SHP77 treated with DMSO at 0.1 percent for 48 hours (cell line): ENCODE measurements at regions not wholly inside any gene's neighbourhood (a gene's known extent, or its start where the extent isn't known, plus 50 kb on each side); places are given as distances from the start of the nearest gene placed in this dataset.
"Not testable (repeated sequence)": the region's sequence is repeated elsewhere in the genome, so short reads cannot be mapped to it uniquely, and the experiment has no call there.

Source experiments
- DNase-seq: peaks from one replicate; lab custom pipeline; 2025; lab: John Stamatoyannopoulos, UW

DNA sequence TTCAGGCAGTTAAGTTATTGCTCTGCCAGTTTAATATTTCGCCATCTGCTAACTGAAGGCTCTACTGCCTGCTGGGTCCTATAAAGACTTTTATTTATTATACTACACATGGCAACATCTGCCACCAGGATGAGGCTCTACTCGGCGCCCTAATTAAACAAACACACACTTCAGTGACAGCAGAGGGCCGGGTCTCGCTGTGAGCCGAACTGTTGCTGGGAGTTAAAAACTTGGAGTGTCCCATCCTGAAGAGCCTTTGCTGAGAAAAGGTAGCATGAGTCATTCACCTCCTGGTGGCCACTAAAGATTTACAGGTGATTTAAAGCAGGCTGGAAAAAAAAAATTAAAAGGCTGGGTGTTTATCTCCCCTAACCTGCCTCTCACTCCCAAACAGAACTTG lies 183.7 kb downstream of the NPIPA8 start:
- not testable (repeated sequence) for DNase-seq

DNA sequence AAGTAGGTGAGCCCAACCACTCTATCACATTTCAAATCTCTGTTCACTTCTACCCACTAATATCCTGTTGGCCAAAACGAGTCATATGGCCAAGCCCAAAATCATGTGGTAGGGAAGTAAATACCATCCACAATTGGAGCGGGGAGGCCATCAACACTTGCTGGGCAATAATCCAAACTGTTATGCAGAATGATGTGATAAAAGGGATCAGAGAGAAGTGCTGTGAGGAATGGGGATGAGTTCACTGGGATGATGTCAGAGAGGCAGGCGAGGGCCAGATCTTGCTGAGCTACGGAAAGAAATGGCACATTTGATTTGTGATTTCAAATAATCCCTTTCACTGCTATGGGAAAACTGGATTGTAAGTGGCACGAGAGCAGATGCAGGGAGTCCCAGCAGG lies 188.4 kb downstream of the NPIPA8 start:
- not testable (repeated sequence) for DNase-seq

DNA sequence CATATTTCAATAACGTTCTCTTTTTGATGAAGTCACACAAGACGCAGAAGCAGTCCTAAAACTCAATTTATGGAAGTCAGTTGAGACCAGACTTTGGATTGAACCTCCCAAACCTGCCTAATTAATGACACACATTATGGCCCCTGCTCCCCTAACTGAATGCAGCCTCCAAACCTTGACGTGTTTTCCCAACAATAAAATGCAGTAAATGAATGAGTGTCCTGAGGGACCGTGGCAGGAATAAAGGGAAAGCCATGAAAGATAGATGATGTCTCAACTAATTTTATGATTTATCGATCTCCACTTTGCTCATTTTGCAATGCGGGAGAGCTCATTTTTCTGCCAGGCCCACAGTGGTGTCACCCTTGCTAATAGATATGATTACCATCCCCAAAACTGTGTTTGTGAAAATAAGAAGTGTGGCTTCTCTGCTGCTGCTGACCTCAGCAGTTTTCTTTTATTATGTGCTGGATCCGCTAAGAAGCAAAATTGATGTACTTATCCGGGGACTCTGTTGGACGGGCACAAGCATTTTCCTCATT lies 189.9 kb downstream of the NPIPA8 start:
- DNase-seq, result not testable (repeated sequence)

DNA sequence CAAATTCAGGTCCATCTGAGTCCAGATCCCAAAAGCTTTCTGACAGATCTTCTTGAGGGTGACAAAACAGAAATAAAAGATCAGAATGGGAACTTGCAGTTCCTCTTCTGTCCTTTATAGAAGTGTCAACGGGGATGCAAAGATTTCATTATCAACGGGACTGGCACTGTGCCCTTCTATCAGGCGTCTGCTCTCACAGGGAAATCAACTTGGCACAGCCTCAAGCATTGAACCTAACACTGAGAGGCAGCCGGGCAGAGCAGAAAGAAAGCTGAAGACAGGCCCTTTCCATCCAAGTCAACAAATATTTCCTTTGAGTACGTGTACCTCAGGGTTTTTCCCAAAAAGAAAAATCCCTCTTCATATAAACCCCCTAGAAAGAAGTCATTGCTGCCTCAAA lies 194.5 kb downstream of the NPIPA8 start:
- DNase-seq, result not testable (repeated sequence)

DNA sequence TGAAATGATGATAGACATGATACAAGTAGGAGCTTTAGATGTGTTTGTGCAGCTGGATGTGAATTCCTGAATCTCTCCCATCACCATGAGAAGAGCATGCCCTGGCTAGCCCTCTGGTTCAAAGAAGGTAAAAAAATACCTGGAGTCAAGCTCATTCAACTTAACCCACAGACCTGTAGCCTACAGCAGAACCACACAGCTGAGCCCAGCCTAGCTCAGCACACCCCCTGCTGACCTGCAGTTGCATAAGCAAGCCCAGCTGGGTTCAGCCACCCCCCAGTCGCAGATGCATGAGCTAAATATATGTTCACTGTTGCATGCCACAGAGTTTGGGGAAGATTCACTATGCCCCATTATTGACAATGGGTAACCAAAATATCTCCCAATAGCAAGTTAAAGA lies 200.2 kb downstream of the NPIPA8 start:
- DNase-seq, result not testable (repeated sequence)

DNA sequence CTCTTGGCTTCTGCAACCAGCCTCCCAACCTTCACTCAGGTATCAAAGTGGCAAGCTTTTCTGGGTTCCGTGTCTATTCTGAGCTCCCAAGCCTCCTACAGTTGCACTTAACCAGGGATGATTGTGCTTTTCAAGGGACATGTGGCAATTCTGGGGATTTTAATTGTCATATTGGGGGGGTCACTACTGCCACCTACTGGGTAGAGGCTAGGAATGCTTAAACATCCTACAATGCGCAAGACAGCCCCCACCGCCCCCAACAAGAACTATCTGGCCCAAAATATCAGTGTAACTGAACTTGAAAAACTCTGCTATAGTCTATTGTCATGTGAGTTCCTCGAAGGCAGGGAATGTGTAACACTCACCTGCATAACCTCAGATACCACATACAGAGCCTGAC lies 201.5 kb downstream of the NPIPA8 start:
- DNase-seq, result not testable (repeated sequence)

DNA sequence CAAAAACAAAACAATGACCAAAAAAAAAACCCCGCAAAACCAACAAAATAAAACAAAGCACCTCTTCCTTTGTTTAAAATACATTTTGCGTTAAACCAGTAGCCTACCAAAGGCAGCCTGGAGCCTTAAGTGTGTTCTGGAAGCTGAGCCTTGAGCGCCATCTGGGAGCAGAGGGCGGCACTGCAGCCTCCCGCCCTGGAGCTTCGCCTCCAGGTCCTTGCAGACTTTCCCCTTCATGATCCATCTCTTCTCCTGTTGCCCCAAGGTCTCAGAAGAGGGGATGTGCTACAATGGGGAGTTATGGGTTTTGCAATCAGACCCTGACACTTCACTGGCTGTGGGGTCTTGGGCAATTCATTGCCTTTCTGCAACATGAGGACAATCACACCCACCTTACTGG lies 204.9 kb downstream of the NPIPA8 start:
- DNase-seq, result not testable (repeated sequence)

DNA sequence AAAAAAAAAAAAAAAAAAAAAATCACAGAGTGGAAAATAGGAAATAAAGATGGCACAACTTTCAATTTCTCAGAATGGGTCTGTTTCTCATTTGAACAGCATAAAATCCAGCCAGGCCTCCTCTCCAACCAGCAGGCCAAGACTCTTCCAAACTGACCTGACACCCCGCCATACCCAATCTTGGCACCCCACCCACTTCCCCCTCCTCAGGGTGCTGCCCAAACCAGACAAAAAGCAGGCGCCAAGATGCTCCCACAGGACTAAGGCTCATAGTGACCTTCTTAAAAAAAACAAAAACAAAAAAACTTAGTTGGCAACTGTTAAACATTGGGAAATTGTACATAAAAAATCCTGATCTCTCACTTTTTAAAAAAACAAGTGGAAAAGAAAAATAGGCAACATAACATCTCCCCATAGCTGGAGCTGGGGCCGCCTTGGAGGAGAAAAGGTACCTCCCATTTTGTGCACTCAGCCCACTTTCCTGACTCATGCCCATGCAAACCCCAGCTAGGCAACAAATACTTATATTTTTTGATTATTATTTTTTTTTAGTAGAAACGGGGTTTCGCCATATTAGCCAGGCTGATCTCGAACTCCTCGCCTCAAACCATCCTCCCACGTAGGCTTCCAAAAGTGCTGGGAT lies 205.9 kb downstream of the NPIPA8 start:
- DNase-seq, result not testable (repeated sequence)

DNA sequence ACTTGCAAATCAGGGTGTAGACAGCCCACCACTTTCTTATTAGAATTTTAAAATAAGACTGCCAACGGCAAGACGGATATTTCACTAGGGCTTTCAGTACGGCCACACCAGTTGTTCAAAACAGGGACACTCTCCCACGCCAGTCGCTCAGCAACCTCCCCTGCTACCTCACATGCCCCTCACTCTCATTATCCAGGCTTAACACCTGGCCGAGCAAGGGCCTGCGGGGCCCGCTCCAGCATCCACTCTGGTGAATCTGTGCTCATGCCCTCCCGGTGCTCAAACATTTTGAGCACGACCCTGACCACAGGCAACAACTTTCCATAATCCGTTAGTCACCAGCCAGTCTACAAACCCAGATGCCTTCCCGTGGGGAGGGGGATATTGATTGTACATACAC lies 209.5 kb downstream of the NPIPA8 start:
- DNase-seq, result not testable (repeated sequence)

DNA sequence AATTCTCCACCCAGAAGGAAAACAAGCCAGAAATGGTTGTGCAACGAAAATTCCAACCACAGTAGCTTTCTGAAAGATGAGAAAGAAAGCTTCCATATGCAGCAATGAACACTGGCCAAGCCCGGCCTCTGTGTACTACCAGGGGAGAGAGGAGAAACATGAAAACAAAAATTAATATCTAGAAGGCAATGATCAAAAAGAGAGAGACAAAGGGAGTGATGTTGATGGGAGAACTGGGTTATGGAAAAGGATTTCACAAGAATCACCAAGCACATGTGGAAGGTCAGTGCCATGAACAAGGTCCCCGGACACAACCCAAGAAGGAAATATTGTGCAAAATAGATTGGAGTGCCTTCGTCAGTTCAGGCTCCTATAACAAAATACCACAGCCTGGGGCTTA lies 217.4 kb downstream of the NPIPA8 start:
- DNase-seq, result not testable (repeated sequence)

DNA sequence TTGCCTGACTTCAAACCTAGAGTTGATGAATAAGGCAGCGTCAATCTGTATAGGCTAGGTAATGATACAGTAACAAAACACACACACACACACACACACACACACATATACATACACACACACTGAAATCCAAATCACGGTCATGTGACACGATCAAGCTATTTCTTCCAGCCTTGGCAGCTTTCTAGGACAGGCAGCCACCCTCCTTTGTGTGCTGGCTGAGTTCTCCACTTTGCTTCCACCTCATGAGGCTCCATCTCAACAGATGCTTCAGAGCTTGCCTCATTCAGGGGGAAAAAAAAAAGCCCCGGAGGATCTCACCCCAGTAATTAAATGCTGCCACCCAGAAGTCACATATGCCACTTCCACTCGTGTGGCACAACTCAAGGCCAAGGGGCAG lies 217.9 kb downstream of the NPIPA8 start:
- DNase-seq, result not testable (repeated sequence)

DNA sequence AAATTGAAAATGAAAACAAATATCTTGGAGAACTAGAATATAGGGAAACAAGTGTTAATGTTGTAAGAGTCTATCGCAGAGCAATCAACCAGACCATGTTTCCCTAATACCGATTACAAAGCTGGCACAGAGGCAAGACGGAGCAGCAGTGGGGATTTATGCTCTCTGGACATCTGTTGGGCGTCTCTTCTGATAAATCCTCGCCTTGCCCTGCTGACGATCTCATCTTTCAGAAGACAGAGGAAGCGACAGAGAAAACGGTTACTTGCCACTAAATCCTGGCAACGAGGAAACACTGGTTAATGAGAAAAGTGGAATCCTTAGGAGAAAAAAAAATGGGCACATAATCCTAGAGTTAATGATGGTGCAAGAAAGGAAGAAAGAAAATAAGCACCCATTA lies 218.5 kb downstream of the NPIPA8 start:
- not testable (repeated sequence) for DNase-seq

DNA sequence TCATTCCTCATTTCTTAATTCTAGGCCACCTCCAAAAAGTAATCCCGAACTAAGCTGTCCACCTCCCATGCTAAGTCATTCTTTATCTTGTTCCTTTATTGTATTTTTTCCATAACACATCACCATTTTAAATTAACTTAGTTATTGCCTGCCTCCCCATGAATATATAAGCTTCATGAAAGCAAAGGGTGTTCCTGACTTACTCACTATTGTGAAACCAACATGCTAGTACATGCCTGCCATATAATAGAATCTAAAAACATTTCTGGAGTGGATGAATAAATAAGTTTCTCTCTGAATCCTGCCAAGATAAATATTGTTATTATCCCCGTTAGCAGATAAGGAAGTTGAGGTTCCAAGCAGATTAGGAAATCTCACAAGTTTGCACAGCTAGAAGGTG lies 232.1 kb downstream of the NPIPA8 start:
- DNase-seq, result not testable (repeated sequence)

DNA sequence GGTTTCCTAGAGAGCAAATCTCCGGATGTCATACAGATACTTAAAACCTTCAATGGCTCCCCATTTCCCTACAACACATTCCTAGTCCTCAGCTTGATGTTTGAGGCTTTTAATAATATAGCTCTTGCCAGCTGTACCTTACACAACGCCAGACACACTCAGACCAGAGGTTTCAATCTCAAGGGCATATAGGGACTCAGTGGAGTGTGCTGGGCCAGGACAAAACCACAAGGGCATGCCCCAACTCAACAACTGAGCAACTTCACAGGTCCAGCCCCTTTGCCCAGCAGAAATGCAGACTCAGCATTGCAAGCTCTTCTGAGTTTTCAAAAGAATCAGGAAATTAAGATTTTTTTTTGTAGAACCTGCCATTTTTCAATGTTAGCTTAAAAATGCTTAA lies 235.5 kb downstream of the NPIPA8 start:
- DNase-seq, result not testable (repeated sequence)

DNA sequence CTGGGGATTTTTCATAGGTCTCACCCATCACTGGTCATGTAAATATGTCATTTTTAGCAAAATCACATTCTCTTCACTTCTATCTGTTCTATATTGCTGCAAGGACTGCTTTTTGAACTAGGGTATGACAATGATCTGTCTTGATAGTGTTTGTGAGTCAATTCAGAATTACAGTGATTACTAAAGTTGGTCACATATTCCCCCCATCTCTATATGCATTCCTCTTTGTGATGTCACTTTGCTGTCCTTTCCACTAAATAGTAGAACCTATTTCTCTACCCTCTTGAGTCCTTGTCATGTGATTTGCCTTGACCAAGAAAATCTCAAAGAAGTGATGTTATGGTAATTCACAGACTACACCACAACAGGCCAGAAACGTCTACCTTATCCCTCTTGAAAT lies 243.9 kb downstream of the NPIPA8 start:
- DNase-seq, result not testable (repeated sequence)

DNA sequence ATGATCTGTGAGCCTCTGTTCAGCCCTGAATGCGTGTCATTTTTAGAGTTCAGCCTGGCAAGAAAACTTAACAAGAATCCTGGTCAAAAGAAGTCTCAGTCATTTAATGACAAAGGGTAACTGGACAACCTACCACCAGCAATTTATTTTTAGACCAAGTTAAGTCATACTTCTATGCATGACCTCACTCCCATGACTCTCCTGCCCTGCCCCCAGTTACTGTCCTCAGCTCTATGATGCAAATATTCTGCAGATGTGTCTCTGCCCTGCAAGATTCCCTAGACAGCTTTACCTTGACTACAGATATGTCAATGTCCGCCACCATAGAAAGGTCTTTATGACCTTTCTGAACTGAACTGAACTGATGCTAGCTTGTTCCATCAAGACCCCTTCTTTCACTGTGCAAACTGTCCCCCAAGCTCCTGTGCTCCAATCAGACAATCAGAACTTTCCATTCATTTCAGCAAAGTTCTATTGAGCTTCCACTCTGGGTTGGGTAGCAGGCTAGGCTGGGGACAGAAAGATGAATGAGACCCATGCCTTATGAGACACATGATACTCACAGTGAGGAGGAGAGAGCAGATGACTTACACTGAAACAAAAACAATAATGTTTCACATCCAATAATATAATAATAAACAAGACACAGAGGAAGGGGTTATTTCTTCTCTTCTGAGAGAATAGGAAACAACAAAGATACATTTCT lies 255.7 kb downstream of the NPIPA8 start:
- not testable (repeated sequence) for DNase-seq

DNA sequence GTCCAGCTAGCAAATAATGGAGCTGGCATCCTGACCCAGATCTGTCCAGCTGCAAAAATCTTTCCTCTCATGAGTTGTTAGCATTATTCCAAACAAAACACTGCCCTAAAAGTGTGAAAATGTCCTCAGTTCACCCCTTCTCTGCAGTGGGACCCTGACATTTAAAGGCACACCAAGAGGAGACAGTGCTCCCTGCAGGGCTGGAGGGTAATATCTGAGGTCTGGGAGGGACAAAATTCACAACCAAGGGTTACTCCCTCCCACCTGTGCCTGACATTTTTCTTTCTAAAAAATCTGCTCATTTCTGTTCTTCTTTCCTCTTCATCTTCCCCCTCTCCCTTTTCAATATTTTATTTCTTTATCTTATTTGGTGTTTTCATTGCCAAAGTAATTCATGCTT lies 258.6 kb downstream of the NPIPA8 start:
- not testable (repeated sequence) for DNase-seq

DNA sequence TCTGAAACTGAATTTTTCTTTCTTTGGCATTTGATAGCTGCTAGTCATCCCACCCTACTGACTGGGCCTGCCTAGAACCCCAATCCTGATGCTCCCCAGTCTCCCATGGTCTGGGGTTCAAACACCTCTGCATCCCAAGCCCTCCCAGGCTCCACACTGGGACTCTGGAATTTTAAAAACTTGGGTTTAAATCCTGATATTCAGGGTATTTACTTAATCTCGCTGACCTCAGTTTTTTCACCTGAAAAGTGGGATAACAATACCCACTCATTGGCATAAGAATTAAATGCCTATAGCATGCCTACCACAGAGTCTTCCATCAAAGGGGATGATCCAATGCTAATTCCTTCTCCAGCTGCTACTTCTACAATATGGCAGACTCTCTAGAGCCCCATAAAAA lies 264.4 kb downstream of the NPIPA8 start:
- no peak for DNase-seq

DNA sequence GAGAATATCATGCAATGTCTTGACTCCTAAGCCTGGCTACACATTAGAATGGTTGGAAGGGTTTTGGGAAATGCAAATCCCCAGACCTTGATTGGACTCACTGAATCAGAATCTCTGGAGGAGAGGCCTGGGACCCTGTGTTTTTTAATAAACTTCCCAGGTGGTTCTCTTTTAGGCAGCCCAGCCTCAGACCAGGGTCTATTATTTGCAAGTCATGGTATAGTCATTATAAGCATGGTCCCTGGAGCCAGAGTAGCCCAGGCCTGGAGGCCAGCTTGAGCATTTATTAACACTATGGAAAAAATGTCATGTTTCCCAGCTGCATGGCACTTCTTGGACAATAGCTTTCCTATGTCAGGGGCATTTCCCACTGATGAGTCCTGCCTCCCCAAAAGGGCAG lies 266.9 kb downstream of the NPIPA8 start:
- DNase-seq, result no peak

DNA sequence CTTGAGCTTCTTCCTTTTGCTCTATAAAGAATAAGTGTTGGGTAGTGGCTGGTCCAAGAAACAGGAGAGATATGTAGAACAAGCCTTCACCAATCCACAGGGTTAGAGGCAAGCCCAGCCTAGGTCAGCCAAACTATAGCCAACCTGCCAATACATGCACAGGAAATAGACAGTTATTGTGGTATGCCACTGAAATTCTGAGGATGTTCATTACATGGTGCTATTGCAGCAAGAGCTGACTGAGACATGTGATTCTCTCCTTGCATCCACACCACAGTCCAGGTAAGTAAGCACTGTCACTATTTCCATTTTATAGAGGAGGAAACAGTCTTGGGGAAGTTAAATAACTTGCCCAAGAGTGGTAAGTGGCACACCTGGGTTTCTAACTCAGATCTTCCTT lies 268.1 kb downstream of the NPIPA8 start:
- no peak for DNase-seq

DNA sequence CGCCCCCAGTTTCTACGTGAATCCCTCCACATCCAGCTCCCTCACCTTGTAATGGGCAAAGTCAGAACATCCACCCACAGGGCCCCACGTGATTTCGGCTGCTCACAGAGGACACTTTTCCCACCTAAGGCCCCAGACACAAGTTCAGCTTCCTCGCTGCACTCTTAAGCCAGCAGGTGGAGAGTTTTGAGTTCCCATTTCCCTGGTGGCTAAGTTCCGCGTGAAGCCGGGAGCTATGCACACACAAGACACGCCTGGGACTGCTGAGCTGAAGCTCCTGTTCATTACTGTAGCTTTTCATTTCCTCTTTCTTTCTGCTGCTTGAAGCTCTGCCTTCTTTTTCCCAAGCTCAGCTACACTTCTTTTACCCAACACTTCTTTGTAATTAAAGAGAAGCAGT lies 273.8 kb downstream of the NPIPA8 start:
- no peak for DNase-seq

DNA sequence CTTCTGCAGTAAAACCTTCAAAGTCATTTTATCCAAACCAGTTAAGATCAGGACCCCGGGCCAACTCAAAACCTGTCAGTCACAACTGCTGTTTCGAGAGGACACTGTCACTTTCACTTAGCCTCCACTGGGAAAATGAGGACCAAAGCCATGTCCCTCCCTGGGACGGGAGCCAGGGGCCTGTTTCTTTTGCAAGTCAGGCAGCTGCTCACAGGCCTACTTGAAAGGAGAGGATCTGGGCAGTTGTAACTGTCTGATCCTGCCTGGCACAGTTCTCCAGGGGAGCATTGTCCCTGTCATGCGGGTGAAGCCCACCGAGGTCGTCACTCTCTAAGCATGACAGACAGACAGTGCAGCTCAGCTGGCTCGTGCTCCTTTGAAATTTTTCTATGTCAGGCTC lies 276.2 kb downstream of the NPIPA8 start:
- no peak for DNase-seq

DNA sequence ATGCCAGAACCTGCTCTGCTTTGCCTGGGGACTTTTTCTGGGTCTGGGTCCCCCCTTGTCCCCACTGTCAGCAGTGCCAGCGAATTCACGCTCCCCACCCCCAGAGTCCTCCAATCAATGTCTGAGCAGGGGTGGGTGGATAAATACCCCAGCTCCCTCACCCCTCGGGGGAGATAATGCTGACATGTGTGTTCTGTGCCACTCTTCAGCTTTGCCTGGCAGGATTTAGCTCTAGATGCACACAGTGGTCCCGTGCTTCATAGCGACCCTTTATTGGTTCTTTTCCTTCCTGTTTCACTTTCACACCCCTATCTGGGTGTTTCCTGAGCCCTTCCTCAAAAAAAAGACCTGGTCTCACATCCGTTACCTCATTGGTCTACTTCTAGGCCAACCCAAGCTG lies 277.0 kb downstream of the NPIPA8 start:
- no peak for DNase-seq

DNA sequence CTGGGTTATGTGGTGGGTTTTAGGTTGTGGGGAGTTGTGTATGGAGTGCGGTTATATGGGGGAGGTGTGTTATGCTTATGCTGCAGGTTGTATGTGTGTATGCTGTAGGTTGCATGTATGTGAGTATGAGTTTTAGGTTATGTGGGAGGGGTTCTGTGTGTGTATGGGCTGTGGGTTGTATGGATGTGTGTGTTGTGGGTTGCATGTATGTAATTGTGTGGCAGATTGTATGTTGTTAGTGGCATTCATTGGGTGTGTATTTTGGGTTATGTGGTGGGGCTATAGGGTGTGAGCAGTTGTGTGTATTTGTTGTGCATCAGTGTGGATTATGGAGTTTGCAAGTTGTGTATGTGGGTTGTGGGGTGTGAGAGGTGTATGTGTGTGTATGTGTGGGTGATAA lies 277.4 kb downstream of the NPIPA8 start:
- no peak for DNase-seq
